Stomach (tissue), 8 donors: ENCODE measurements at regions not wholly inside any gene's neighbourhood (a gene's known extent, or its start where the extent isn't known, plus 50 kb on each side); places are given as distances from the start of the nearest gene placed in this dataset.

Experiments used
- DNase-seq, 2 donors: peaks; one replicate each; pipeline versions ENCODE4 v3.0.0 to v3.0.0-alpha.2; 2013 to 2019
- H3K27ac ChIP-seq, 5 donors: fragments of 200-600 bp in 4 of 5; sonication (generic) in 4 of 5; one replicate each; pipeline ENCODE4 v1.5.1; 2013 to 2019; ENCODE audit warnings: mild to moderate bottlenecking in 1 of 5, moderate library complexity in 1 of 5
- H3K27me3 ChIP-seq, 3 donors: fragments of 200-600 bp; sonication (generic); one replicate each; pipeline ENCODE4 v1.5.1; 2017 to 2019; ENCODE audit warnings: mixed run types in 1 of 3
- H3K36me3 ChIP-seq, 4 donors: fragments of 200-600 bp; sonication (generic); 1 replicate in 3 of 4; 2 replicates in 1 of 4; pipeline ENCODE4 v1.5.1; 2016 to 2019
- H3K4me1 ChIP-seq, 4 donors: fragments of 200-600 bp; sonication (generic); one replicate each; pipeline ENCODE4 v1.5.1; 2016 to 2019
- H3K4me3 ChIP-seq, 4 donors: fragments of 200-600 bp; sonication (generic) in 3 of 4; one replicate each; pipeline ENCODE4 v1.5.1; 2016 to 2019; ENCODE audit warnings: mild to moderate bottlenecking in 1 of 4
- H3K9me3 ChIP-seq, 4 donors: fragments of 200-600 bp; sonication (generic); one replicate each; pipeline ENCODE4 v1.5.1; 2016 to 2019
- CTCF ChIP-seq, 7 experiments: fragments of 450-650 bp in 4 of 7; fragments of 200-600 bp in 3 of 7; sonication (generic) in 3 of 7; IDR thresholded peaks; one replicate each; pipeline ENCODE4 v1.5.1; 2016 to 2019; ENCODE audit warnings: antibody characterized with exemption in 7 of 7, control low read depth in 2 of 7, mild to moderate bottlenecking in 1 of 7
- EP300 ChIP-seq: sonication (generic); formaldehyde crosslinking; IDR thresholded peaks from one replicate; pipeline ENCODE4 v1.6.1; 2017; ENCODE audit warnings: antibody characterized with exemption
- POLR2A ChIP-seq, 4 donors: fragments of 450-650 bp; IDR thresholded peaks; one replicate each; pipeline ENCODE4 v1.6.1; 2016; ENCODE audit warnings: antibody characterized with exemption in 4 of 4, control low read depth in 2 of 4, mild to moderate bottlenecking in 1 of 4, moderate library complexity in 1 of 4
- POLR2AphosphoS5 ChIP-seq, 3 donors: sonication (generic); formaldehyde crosslinking; IDR thresholded peaks; one replicate each; pipeline ENCODE4 v1.6.1; 2016; ENCODE audit warnings: antibody characterized with exemption in 3 of 3
- WGBS, 5 donors: extraction: QIAGEN DNeasy Blood & Tissue Kit in 3 of 5; methylation state at CpG; one replicate each; pipeline versions ENCODE4 v1.1.5 to v1.1.7; 2013 to 2018; 5-methylcytosine and 5-hydroxymethylcytosine counted together
- intact Hi-C: fragments of 100-400 bp; cut with DNase I; formaldehyde crosslinking; loops from one replicate; pipeline ENCODE4 v1.15.1; 2023; ENCODE audit warnings: low total_unique reads
- donor health status: healthy with polysubstance abuse.
- donor health status: Bipolar disorder and iron deficiency.
- donor health status: healthy.

GRCh38 chr5:2653991-2654390, 97.5 kb downstream of the IRX2 start:
- intact Hi-C loops = no loop called here
- WGBS, 5 donors = 15 to 26% (median 18%) methylated on average over 7 of the region's 7 CpGs
- H3K9me3 ChIP-seq = no peaks in the 10 kb centered on the region
- no peak for DNase-seq
- H3K27me3 ChIP-seq = peaks cover 0 to 42% (median 4%) of the 10 kb centered on the region in 3 donors
- no peaks in the 10 kb centered on the region for H3K4me1 ChIP-seq
- TF ChIP-seq POLR2AphosphoS5 (IDR thresholded peaks at IDR 0.05) = no peak
- no peak for TF ChIP-seq EP300
- TF ChIP-seq CTCF (IDR thresholded peaks at IDR 0.05) = no peak
- TF ChIP-seq POLR2A (IDR thresholded peaks at IDR 0.05) = no peak
- H3K4me3 ChIP-seq = no peak overlapping the region
- H3K27ac ChIP-seq = no peak overlapping the region
- H3K36me3 ChIP-seq = no peaks in the 10 kb centered on the region

- Histone ChIP-seq H3K27me3 (peaks cover 0 to 14% (median 0%) of the 10 kb centered on the region in 3 donors), H3K4me1 (no peaks in the 10 kb centered on the region), H3K27ac (no peak overlapping the region), H3K9me3 (no peaks in the 10 kb centered on the region), H3K36me3 (no peaks in the 10 kb centered on the region), H3K4me3 (no peak overlapping the region)
- 44 to 60% (median 48%) methylated on average over 4 of the region's 4 CpGs for WGBS, 5 donors
- DNase-seq = no peak
- intact Hi-C loops = no loop called here
- TF ChIP-seq POLR2AphosphoS5 (IDR thresholded peaks at IDR 0.05) = no peak
- no peak for TF ChIP-seq POLR2A (IDR thresholded peaks at IDR 0.05)
- no peak for TF ChIP-seq CTCF (IDR thresholded peaks at IDR 0.05)
- no peak for TF ChIP-seq EP300
Measured at GRCh38 chr5:2651116-2651515, 100.4 kb downstream of the IRX2 start.

- no peaks in the 10 kb centered on the region for H3K36me3 ChIP-seq
- 68 to 79% (median 75%) methylated on average over 11 to 27 of the region's 27 CpGs for WGBS, 5 donors
Measured at GRCh38 chr5:2642684-2643345, 108.7 kb downstream of the IRX2 start.

GRCh38 chr5:2640717-2641116, 110.8 kb downstream of the IRX2 start:
- H3K4me3 ChIP-seq = no peak overlapping the region
- no peak for TF ChIP-seq EP300
- no peak for TF ChIP-seq POLR2A (IDR thresholded peaks at IDR 0.05)
- no peak for TF ChIP-seq CTCF (IDR thresholded peaks at IDR 0.05)
- TF ChIP-seq POLR2AphosphoS5 (IDR thresholded peaks at IDR 0.05) = no peak
- peaks cover 0 to 13% (median 0%) of the 10 kb centered on the region in 3 donors for H3K27me3 ChIP-seq
- DNase-seq = no peak
- intact Hi-C loops = no loop called here
- WGBS, 5 donors = 80 to 87% (median 82%) methylated on average over 6 of the region's 6 CpGs
- H3K9me3 ChIP-seq = no peaks in the 10 kb centered on the region
- no peak overlapping the region for H3K27ac ChIP-seq
- H3K36me3 ChIP-seq = no peaks in the 10 kb centered on the region
- H3K4me1 ChIP-seq = no peaks in the 10 kb centered on the region

More at GRCh38 chr5:2642684-2643345, 108.7 kb downstream of the IRX2 start:
- Histone ChIP-seq H3K27ac (no peak overlapping the region), H3K4me1 (no peaks in the 10 kb centered on the region), H3K9me3 (no peaks in the 10 kb centered on the region), H3K27me3 (peaks cover 0 to 10% (median 0%) of the 10 kb centered on the region in 3 donors), H3K4me3 (no peak overlapping the region)
- DNase-seq = no peak
- no peak for TF ChIP-seq CTCF (IDR thresholded peaks at IDR 0.05)
- TF ChIP-seq POLR2AphosphoS5 (IDR thresholded peaks at IDR 0.05) = no peak
- intact Hi-C loops = no loop called here
